ENCODE measurements at regions not wholly inside any gene's neighbourhood (a gene's known extent, or its start where the extent isn't known, plus 50 kb on each side); places are given as distances from the start of the nearest gene placed in this dataset.

DNA sequence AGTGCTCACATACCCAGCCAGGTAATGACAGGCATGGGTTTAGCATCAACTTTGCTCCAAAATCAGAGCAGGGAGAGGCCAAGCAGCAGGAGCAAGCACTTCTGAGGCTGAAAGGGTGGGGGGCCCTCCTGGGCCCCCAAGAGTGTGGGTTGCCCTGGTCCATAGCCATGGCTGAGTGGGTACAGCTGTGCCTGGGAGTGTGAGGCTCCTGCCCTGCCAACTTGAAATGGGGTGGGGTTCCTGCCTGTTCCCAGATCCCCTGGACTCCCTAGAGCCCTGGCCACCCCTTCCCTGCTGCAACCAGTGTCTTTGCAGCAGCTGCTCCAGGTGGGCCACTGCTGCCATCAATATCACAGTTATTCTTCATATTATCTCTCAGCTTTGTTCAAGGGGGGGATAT is 1224.2 kb upstream of the GJE1 start:
- no peak for TF ChIP-seq CTCF (IDR thresholded peaks at IDR 0.05 in 4 of 5, conservative IDR thresholded peaks at IDR 0.05 in 1 of 5)
- TF ChIP-seq POLR2A (IDR thresholded peaks at IDR 0.05) = no peak
